GM18870 (cell line): ENCODE measurements at regions not wholly inside any gene's neighbourhood (a gene's known extent, or its start where the extent isn't known, plus 50 kb on each side); places are given as distances from the start of the nearest gene placed in this dataset.

Source experiments
- ATAC-seq: cut with Tn5 transposase; IDR thresholded peaks from one replicate; pipeline ENCODE4 v1.9.1; 2021; ENCODE audit warnings: moderate library complexity; ENCODE audit not compliant: unreplicated experiment

DNA sequence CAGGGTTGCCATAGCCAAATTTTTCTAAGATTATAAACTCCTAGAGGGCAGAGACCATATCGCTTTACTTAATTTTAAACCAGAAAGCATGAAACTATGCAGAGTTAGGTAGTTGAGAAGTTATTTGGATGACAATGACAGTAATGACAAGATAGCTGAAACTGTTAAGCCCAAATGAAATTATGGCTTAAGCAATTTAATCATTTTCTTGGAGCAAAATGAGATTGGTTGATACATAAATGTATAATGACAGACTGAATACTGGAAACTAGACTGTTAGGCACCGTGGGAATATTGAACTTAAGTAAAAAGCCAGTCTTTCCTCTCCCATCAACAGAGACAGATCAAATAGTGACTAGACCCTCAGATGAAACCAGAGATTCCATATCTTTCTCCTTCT lies 670.3 kb upstream of the NRSN1 start:
- no peak for ATAC-seq

DNA sequence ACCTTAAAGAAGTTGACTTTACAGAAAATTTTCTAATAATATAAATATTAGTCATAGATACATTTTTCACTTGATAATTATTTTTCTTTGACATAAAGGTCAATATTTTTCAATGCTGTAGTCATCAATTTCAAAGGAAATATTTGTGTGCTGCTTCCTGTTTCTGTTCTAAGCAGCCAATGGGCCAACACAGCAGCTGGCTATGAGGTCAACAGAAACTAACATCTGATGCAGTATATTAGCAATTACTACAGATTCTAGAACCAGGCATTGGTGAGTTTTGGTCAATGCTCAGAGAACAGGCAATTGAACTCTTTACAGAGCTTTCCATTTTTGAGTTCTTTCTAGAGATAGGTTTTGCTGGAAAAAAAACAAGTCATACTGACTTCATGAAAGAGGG lies 669.6 kb upstream of the NRSN1 start:
- ATAC-seq, result no peak

DNA sequence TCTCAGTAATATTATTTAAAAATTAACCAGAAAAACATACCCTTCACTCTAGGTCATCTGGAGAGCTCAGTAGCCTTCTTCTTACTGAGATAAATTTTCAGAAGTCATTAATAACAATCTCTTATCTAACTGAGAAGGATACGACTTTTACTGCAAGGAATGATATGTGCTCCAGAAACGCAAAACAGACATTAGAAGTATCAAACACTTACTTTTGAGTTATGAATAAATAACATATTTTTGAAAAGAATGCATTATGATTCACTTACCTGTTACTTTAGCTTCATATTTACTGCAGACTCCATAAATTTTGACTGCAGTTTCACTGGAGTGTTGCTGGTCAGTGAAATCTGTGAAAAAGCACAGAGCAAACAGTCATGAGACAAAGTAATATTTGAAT lies 668.7 kb upstream of the NRSN1 start:
- no peak for ATAC-seq

DNA sequence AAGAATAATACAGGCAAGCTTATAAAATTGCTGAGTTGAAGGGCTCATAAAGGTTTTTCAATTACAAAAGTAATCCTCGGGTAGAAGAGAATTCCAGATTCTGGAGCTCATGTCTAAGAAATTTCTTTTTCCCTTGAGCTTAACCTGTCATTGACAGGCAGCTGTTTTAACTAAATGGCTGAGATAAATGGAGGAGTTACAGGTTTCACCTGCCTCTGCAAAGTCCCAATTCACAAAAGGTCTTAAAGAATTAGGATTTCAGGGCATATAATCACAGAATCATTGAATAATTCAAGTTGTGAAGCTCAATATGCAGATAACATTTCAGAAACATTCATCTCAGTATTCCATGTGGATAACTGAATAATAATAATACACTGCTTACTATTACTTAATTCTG lies 660.1 kb upstream of the NRSN1 start:
- no peak for ATAC-seq

DNA sequence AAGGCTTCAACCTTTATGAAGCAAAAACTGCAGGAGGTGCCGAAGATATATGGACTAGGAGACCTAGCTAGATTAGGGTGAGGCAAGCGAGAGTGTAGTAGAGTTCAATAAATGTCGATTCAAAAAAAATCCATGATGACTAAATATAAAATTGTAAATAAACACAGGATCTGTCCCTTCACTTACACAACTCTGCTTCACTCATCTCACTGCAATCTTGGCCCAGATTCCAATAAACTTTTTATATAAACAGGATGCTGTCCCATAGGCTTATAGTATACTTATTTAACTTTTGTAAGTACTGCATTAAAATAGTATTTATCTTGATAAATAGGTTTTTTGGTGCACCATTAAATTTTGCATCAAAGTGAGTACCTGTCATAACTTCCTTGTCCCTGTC lies 648.4 kb upstream of the NRSN1 start:
- no peak for ATAC-seq

DNA sequence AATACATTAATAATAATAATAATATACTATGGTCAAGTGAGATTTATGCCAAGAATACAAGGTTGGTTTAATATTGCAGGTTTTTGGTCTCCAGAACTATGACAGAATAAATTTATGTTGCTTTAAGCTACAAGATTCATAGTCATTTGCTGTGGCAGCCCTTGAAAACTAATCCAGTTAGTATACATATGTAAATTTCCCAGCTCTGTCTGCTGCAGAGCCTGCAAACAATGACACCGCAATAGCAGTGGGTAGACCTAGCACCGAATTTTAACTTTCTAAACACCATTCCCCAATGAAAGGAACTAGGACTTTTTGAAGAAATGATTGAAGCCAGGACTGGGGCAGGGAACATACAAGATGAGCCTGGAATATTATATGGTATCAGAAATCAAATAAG lies 647.7 kb upstream of the NRSN1 start:
- ATAC-seq, result no peak

- no peak for ATAC-seq
These were observed 642.1 kb upstream of the NRSN1 start for GRCh38 chr6:23483896-23484295.

DNA sequence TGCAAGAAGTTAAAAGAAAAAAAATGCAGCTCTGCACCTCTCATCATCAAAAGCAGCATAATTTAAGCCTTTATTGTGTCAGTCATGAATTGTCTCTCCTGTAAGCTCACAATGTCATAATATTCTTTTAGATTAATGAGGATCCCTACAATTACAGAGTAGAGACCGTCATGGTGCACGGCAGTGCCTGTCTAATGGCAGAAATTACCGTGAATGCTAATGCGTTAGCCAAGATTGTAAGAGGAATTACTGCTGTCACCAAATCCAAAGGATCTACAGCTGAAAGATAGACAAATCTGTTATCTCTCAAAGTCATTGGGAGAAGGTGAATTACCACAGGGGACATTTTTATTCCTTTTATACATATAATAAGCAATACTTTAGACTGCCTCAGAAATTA lies 631.6 kb upstream of the NRSN1 start:
- no peak for ATAC-seq

DNA sequence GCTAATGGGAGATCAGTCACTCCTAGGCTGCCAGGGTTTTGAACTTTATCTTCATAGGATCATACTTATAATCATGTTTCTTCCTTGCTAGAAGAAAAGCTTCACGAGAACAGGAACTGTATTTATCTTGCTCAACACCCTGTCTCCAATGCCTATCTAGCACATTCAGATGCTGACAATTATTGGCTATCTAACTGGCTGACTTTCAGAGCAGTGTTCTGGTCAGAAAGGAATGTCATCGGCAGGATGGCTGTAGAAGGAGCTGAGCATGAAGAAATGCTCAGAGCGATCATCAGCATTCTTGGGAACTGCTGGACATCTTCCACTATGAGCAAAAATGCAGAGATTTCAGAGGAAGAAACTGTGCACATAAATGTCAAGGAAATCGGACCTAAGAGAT lies 628.0 kb upstream of the NRSN1 start:
- ATAC-seq, result no peak

- ATAC-seq, result no peak
These were observed 626.5 kb upstream of the NRSN1 start for GRCh38 chr6:23499549-23499948.

DNA sequence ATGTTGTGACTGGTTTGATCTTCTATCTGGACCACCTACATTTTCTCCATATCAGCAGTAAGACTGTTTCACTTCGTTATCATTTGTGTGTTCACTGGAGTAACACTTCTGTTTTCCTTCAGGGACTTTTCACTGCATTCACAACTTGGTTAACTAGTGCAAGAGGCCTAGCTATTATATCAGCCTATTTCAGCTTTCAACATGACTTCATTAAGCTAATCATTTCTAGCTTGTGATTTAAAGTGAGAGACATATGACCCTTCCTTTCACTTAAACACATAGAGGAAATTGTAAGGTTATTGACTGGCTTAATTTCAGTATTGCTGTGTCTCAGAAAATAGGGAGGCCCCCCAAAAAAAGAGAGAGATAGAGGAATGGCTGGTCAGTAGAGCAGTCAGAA lies 622.8 kb upstream of the NRSN1 start:
- peak; percentile 78 for ATAC-seq

DNA sequence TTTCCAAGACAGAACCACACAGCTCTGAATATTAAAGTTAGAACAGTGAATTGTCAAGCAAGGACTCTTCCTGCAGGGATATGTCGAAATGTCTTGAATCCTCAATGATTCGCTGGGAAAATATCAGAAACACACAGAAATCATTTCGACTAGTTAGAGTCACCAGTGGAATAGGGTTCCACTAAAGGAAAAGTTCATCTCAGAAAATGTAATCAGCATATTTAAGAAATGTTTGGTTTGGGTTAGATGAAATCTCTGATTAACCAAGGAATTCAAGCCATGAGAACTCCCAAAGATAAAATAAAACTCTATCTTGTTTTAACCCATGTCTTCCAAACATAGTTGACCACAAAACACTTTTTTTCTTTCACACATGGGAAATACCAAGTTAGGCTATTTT lies 621.0 kb upstream of the NRSN1 start:
- ATAC-seq, result no peak

DNA sequence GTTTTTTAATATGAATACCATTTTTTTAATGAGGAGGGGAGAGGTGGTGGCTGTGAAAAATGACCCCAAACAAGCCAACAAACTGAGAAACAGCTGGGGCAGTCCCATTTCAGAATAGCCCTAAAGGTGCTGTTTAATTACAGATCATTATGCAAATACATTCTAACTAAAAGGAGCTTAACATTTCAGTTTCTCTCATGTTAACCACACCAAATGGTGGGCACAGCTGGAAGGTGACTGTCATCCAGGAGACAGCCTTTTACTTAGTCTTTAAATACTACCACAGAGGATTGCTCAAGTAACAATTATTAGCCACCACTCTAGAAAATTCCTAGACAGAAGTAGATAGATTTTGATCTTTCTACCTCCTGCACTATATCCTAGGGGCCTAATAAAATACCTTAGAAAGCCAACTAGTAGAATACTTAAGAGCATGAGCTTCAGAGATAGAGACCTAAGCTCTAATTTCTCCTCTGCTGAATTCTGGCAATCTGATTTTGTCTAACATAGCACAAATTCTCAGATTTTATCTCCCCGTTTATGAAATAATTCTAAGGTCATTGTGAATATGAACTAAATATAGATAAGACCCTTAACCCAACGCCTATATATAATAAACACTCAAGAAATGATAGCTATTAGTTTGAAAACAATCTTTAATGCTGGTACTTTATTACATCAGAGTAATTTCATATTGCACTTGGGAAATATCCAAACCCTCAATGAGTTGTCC lies 615.1 kb upstream of the NRSN1 start:
- no peak for ATAC-seq

DNA sequence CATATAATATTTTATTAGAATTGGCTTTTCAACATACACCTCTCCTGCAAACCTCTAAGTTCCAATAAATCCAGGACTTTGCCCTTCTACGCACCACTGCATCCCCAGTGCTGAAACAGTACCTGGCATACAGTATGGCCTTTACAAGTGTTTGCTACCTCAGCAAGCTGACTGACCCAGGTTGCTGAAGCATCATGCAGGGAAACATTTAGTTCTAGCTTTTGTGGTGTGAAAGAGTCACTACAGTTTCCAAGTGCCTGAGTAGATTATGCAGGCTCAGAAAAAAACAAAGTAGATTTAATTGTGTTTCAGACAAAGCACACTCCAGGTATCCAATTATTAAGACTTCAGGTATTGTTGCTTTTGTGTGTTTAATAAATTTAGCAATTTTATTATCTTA lies 614.2 kb upstream of the NRSN1 start:
- no peak for ATAC-seq

DNA sequence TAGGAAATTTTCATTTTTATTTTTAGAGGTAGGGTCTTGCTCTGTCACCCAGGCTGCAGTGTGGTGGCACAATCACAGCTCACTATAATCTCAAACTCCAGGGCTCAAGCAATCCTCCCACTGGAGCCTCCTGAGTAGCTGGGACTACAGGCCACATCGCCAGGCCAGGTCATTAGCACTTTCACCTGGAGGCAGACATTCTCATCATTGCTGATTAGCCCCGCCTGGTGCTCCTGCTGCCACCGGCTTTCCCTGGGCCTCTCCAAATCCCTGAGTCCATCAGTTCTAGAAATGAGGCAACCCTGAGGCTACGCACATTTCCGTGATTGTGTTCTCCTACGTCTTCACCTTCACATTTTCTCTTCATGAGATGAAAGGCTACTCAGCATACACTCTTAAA lies 607.7 kb upstream of the NRSN1 start:
- no peak for ATAC-seq

- no peak for ATAC-seq
These were observed 603.0 kb upstream of the NRSN1 start for GRCh38 chr6:23522792-23523547.

DNA sequence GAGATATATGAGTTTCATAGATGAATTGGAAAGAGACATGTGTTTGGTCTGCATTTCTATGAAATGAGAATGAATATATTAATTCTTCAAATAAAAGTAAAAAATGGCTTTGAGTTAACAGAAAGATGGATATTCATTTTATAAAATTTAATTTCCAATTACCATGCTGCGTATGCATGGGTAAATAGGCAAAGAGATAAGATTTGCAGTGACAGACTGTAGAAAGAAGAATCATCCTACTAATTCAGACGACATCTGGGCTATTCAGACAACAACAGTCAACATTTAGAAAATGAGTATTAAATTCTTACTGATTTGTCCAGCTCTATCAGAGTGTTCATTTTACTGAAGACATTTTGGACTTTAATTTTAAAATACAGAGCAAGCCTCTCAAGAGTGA lies 602.2 kb upstream of the NRSN1 start:
- no peak for ATAC-seq

DNA sequence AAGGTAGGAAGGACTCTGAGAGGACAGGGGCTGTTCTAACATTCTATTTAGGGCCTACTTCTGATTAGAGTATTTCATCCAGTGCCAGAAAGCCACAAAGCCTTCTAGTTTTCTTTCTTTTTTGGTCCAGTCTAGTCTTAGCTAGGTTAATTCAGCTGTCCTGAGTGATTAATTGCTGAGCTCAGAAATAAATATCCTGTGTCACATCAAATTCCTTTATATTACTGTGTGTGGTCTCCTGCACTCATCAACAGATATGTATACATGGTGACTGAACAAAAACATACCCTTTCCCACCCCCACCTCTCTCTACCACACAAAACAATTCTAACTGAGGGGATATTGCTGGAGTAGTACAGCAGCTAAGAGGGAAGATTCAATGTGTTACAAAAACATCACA lies 601.5 kb upstream of the NRSN1 start:
- ATAC-seq, result no peak

GRCh38 chr6:23526526-23526925 lies 599.5 kb upstream of the NRSN1 start:
- no peak for ATAC-seq

DNA sequence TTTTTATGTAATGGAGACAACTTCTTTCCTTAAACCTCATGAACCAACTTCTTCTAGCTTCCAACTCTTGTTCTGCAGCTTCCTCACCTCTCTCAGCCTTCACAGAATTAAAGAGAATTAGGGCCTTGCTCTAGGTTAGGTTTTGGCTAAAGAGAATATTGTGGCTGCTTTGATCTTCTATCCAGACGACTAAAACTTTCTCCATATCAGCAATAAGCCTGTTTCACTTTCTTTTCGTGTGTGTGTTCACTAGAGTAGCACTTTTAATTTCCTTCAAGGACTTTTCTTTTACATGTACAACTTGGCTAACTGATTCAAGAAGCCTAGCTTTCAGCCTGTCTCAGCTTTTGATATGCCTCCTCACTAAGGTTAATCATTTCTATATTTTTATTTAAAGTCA lies 596.1 kb upstream of the NRSN1 start:
- ATAC-seq, result no peak

- no peak for ATAC-seq
These were observed 594.3 kb upstream of the NRSN1 start for GRCh38 chr6:23531666-23532065.

DNA sequence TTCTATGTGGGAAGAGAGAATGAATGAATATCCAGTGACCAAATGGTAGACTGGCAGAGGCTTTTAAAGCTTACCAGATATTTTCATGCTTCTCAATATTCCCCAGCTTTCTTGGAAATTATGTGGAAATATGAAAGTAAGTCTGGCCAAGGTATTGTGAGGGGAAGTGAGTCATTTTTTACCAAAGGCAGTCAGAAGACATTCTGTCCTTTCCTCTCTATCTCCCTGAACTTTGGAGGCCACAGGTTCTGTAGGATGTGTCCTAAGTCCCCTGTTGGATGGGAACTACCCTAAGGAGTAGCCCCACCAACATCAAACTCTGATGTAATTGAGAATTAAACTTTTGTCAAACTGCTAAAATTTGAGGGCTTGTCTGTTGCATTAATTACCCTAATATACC lies 593.8 kb upstream of the NRSN1 start:
- ATAC-seq, result no peak

GRCh38 chr6:23533311-23533710 lies 592.7 kb upstream of the NRSN1 start:
- ATAC-seq, result no peak
